HEK293 (cell line): ENCODE measurements at regions not wholly inside any gene's neighbourhood (a gene's known extent, or its start where the extent isn't known, plus 50 kb on each side); places are given as distances from the start of the nearest gene placed in this dataset.

Experiments used
- BCL11B ChIP-seq: fragments of 450-650 bp; formaldehyde crosslinking; IDR thresholded peaks from 2 replicates; pipeline ENCODE4 v1.5.1; 2016; ENCODE audit warnings: low read depth, missing biosample characterization, missing genetic modification characterization
- CTCF ChIP-seq: fragments of 450-650 bp; formaldehyde crosslinking; IDR thresholded peaks from 2 replicates; pipeline ENCODE4 v1.5.1; 2016; ENCODE audit warnings: missing biosample characterization, missing genetic modification characterization
- FEZF1 ChIP-seq: fragments of 450-650 bp; formaldehyde crosslinking; IDR thresholded peaks from 2 replicates; pipeline ENCODE4 v1.5.1; 2016; ENCODE audit warnings: missing biosample characterization, missing genetic modification characterization
- ZNF24 ChIP-seq: fragments of 450-650 bp; formaldehyde crosslinking; IDR thresholded peaks from 2 replicates; pipeline ENCODE4 v1.5.1; 2016; ENCODE audit warnings: missing biosample characterization, missing genetic modification characterization
- ZNF560 ChIP-seq: fragments of 450-650 bp; formaldehyde crosslinking; IDR thresholded peaks from 2 replicates; pipeline ENCODE4 v1.5.1; 2017; ENCODE audit warnings: missing biosample characterization, missing genetic modification characterization, borderline replicate concordance
- ZNF768 ChIP-seq: fragments of 450-650 bp; formaldehyde crosslinking; IDR thresholded peaks from 2 replicates; pipeline ENCODE4 v1.5.1; 2018; ENCODE audit warnings: missing biosample characterization, mild to moderate bottlenecking, missing genetic modification characterization

GRCh38 chr21:41011098-41011731 is 156.7 kb upstream of the BACE2 start:
- no peak for TF ChIP-seq ZNF24
- no peak for TF ChIP-seq BCL11B (tag by site-specific recombination)
- no peak for TF ChIP-seq FEZF1 (tag by site-specific recombination)
- TF ChIP-seq ZNF768 (tag by site-specific recombination), result no peak
- TF ChIP-seq CTCF (tag by site-specific recombination), result no peak
- TF ChIP-seq ZNF560 (tag by site-specific recombination), result no peak
